ENCODE measurements at regions not wholly inside any gene's neighbourhood (a gene's known extent, or its start where the extent isn't known, plus 50 kb on each side); places are given as distances from the start of the nearest gene placed in this dataset.

GRCh38 chr13:85541476-85541875 is 257.7 kb downstream of the SLITRK6 start:
- no peak for TF ChIP-seq CTCF (IDR thresholded peaks at IDR 0.05)
- TF ChIP-seq POLR2AphosphoS5 (IDR thresholded peaks at IDR 0.05), result no peak
- no peak for TF ChIP-seq EP300 (IDR thresholded peaks at IDR 0.05)
- no peak for TF ChIP-seq POLR2A (IDR thresholded peaks at IDR 0.05)

Data from stomach (tissue), 4 donors.